Activated B cell treated with CpG ODN at 0.5 μM for 24 hours (primary cell): ENCODE measurements at regions not wholly inside any gene's neighbourhood (a gene's known extent, or its start where the extent isn't known, plus 50 kb on each side); places are given as distances from the start of the nearest gene placed in this dataset.

ENCODE experiments used
- ATAC-seq: fragments of 200-7000 bp; cut with Tn5 transposase; one replicate; pipeline ENCODE4 v1.10.0; 2021; ENCODE audit warnings: low read depth, mild to moderate bottlenecking, moderate library complexity
- CTCF ChIA-PET: fragments of 350-600 bp; sonication (Branson Sonifier 250); formaldehyde crosslinking; loops from one replicate; lab custom pipeline; 2021; ENCODE audit warnings: antibody characterized with exemption; lab: Charles Lee
- POLR2A ChIA-PET: fragments of 350-600 bp; sonication (Branson Sonifier 250); formaldehyde crosslinking; loops from one replicate; lab custom pipeline; 2021; ENCODE audit warnings: antibody characterized with exemption; lab: Charles Lee
- DNase-seq: peaks from one replicate; pipeline ENCODE4 v3.0.0; 2022
- H3K27ac Mint-ChIP-seq: one replicate; pipeline ENCODE4 v1.8.0; 2020; ENCODE audit warnings: mixed read lengths
- H3K27me3 Mint-ChIP-seq: one replicate; pipeline ENCODE4 v1.8.0; 2021; ENCODE audit warnings: mixed read lengths
- H3K36me3 Mint-ChIP-seq: one replicate; pipeline ENCODE4 v1.8.0; 2021; ENCODE audit warnings: low read depth, mixed read lengths
- H3K4me1 Mint-ChIP-seq: one replicate; pipeline ENCODE4 v1.8.0; 2021; ENCODE audit warnings: mixed read lengths
- H3K4me3 Mint-ChIP-seq: one replicate; pipeline ENCODE4 v1.8.0; 2020; ENCODE audit warnings: mild to moderate bottlenecking, mixed read lengths
- H3K9me3 Mint-ChIP-seq: one replicate; pipeline ENCODE4 v1.8.0; 2020; ENCODE audit warnings: mixed read lengths
- CTCF ChIP-seq: fragments of 200-600 bp; IDR thresholded peaks from one replicate; pipeline ENCODE4 v1.8.0; 2022; ENCODE audit warnings: antibody characterized with exemption, mild to moderate bottlenecking
- intact Hi-C: fragments of 100-400 bp; cut with micrococcal nuclease; formaldehyde crosslinking; loops from one replicate; pipeline ENCODE4 v1.15.1; 2024

DNA sequence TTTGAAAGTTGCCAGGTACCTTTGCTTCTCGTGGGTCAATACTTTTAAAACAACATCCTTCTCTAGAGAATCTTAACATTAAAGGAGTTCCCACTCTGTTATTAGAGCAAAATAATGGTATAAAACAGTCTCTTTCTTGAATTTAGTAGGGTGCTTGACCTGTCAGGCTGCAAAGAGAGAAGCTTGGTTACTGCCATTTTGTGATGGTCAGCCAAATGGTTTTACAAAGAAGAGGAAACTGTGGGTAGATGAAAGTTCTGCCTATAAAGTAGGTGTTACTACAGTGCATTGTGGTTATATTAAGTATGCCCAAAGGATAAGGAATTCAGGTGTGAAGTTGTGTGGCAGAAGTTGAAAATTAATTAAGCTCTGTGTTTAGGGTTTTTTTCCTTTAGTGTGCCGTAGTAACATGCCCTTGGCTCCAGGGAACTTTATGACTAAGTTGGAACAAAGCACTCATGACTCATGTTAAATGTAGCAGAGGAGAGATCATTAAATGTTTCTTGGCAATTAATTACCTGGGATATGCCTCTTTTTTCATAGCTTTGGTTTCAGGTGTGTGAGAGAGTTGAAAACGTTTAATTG, 354.0 kb upstream of the KITLG start:
- Mint-ChIP-seq H3K27ac (no peak overlapping the region), H3K4me3 (no peak overlapping the region), H3K36me3 (no peaks in the 10 kb centered on the region), H3K9me3 (no peaks in the 10 kb centered on the region), H3K4me1 (no peaks in the 10 kb centered on the region), H3K27me3 (no peaks in the 10 kb centered on the region)
- CTCF ChIA-PET, result no interaction called here
- intact Hi-C loops, result no loop called here
- POLR2A ChIA-PET, result no interaction called here
- ATAC-seq, result no peak
- TF ChIP-seq CTCF, result no peak
- DNase-seq, result no peak

DNA sequence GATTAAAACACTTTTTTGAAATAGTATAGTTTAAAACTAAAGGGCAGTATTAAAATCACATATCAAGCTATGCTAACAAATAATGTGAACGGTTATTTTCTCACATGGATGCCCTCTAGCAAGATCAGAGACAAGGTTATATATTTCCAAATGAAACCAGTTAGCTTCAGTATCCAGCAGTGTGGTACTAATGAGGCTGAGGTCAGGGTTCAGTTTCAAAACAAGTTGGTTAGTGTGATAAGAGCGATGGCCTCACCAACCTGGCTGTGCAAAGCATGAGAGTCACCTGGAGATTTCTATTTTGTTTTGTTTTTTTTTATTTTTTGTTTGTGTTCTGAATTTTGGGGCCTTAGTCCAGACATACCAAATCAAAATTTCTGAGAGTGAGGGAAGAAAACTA, 352.2 kb upstream of the KITLG start:
- intact Hi-C loops, result no loop called here
- Mint-ChIP-seq H3K36me3 (no peaks in the 10 kb centered on the region), H3K9me3 (no peaks in the 10 kb centered on the region), H3K27me3 (no peaks in the 10 kb centered on the region), H3K4me3 (no peak overlapping the region), H3K27ac (no peak overlapping the region), H3K4me1 (no peaks in the 10 kb centered on the region)
- DNase-seq, result no peak
- ChIA-PET CTCF (no interaction called here), POLR2A (no interaction called here)
- no peak for TF ChIP-seq CTCF
- ATAC-seq, result no peak

GRCh38 chr12:88931598-88931997, 351.3 kb upstream of the KITLG start:
- no peak overlapping the region for H3K4me3 Mint-ChIP-seq
- POLR2A ChIA-PET, result no interaction called here
- TF ChIP-seq CTCF, result no peak
- H3K27ac Mint-ChIP-seq, result no peak overlapping the region
- H3K4me1 Mint-ChIP-seq, result no peaks in the 10 kb centered on the region
- intact Hi-C loops, result no loop called here
- DNase-seq (no peak), ATAC-seq (no peak)
- no peaks in the 10 kb centered on the region for H3K27me3 Mint-ChIP-seq
- H3K36me3 Mint-ChIP-seq, result no peaks in the 10 kb centered on the region
- CTCF ChIA-PET, result no interaction called here
- H3K9me3 Mint-ChIP-seq, result no peaks in the 10 kb centered on the region

DNA sequence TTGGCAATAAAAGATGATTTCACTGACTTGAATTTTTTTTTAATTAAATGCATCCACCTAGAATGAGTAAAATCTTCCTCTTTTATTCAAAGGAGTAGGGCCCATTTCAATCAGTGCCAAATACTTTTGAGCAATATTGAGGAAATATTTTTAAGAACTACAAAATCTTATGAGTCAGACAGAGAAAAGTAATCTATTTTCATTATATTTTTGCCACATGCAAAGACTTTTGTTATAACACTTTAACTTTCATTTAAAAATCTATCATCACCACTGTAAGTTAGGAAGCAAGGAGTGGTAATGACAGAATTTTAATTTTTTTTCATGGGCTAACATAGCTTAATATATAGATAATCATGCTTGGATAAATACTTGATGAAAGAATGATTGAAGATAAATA, 345.2 kb upstream of the KITLG start:
- Mint-ChIP-seq H3K9me3 (no peaks in the 10 kb centered on the region), H3K27me3 (no peaks in the 10 kb centered on the region), H3K36me3 (no peaks in the 10 kb centered on the region), H3K4me1 (no peaks in the 10 kb centered on the region), H3K27ac (no peak overlapping the region), H3K4me3 (no peak overlapping the region)
- intact Hi-C loops, result no loop called here
- DNase-seq, result no peak
- ChIA-PET CTCF (no interaction called here), POLR2A (no interaction called here)
- TF ChIP-seq CTCF, result no peak
- no peak for ATAC-seq

DNA sequence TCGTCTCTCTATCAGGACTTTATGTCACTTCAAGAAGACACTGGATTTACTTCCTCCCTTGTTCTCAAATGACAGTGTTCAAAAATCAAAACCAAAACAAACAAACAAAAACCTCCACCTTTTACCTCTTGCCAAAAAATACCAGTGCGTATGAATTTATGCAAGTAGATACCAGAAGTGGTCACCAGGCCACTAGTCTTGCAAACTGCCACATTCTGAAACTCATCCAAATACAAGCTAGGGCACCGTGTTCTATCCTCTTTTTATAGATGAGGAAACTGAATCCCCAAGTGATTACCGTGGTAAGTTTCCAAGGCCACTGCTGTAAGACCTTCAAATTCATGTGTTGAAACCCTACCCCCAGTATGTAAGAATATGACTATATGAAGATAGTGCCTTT, 343.9 kb upstream of the KITLG start:
- ChIA-PET POLR2A (no interaction called here), CTCF (no interaction called here)
- no peaks in the 10 kb centered on the region for H3K36me3 Mint-ChIP-seq
- ATAC-seq, result no peak
- H3K27me3 Mint-ChIP-seq, result no peaks in the 10 kb centered on the region
- intact Hi-C loops, result no loop called here
- no peak for DNase-seq
- peaks cover 2% of the 10 kb centered on the region for H3K9me3 Mint-ChIP-seq
- H3K27ac Mint-ChIP-seq, result no peak overlapping the region
- H3K4me1 Mint-ChIP-seq, result no peaks in the 10 kb centered on the region
- no peak for TF ChIP-seq CTCF
- no peak overlapping the region for H3K4me3 Mint-ChIP-seq
